LNCAP (cell line): ENCODE measurements at regions not wholly inside any gene's neighbourhood (a gene's known extent, or its start where the extent isn't known, plus 50 kb on each side); places are given as distances from the start of the nearest gene placed in this dataset.

Experiments
- CTCF ChIP-seq: fragments of 450-650 bp; IDR thresholded peaks from 2 replicates; pipeline ENCODE4 v1.5.1; 2017; ENCODE audit warnings: mild to moderate bottlenecking

GRCh38 chr20:60993433-60994044 is 258.5 kb upstream of the CDH4 start:
- TF ChIP-seq CTCF: no peak; the same call in 1 of the 2 replicates

GRCh38 chr20:60999250-60999649 is 252.8 kb upstream of the CDH4 start:
- TF ChIP-seq CTCF: no peak

GRCh38 chr20:61002090-61002489 is 250.0 kb upstream of the CDH4 start:
- TF ChIP-seq CTCF: no peak

GRCh38 chr20:61014491-61014890 is 237.6 kb upstream of the CDH4 start:
- TF ChIP-seq CTCF: no peak

- no peak for TF ChIP-seq CTCF
These were observed 236.5 kb upstream of the CDH4 start for GRCh38 chr20:61015602-61016001.

GRCh38 chr20:61019322-61019721 is 232.7 kb upstream of the CDH4 start:
- TF ChIP-seq CTCF: no peak

GRCh38 chr20:61023612-61024011 is 228.4 kb upstream of the CDH4 start:
- TF ChIP-seq CTCF: no peak

GRCh38 chr20:61024390-61024789 is 227.7 kb upstream of the CDH4 start:
- no peak for TF ChIP-seq CTCF
